ENCODE measurements at regions not wholly inside any gene's neighbourhood (a gene's known extent, or its start where the extent isn't known, plus 50 kb on each side); places are given as distances from the start of the nearest gene placed in this dataset.

GRCh38 chr3:55369141-55369847 is 117.8 kb downstream of the WNT5A start:
- Mint-ChIP-seq H3K9me3 (peaks cover 7% of the 10 kb centered on the region), H3K4me3 (ENCODE audit: low read depth) (no peak overlapping the region), H3K36me3 (ENCODE audit: low read depth) (no peaks in the 10 kb centered on the region), H3K4me1 (ENCODE audit: low read depth) (no peaks in the 10 kb centered on the region), H3K27me3 (ENCODE audit: low read depth) (no peaks in the 10 kb centered on the region), H3K27ac (no peak overlapping the region)
- no peak for DNase-seq (ENCODE audit: low spot score)
- intact Hi-C loops (cut with micrococcal nuclease) = no loop called here

GRCh38 chr3:55368366-55368765 is 118.7 kb downstream of the WNT5A start:
- H3K9me3 Mint-ChIP-seq = peaks cover 6% of the 10 kb centered on the region
- no peaks in the 10 kb centered on the region for H3K4me1 Mint-ChIP-seq (ENCODE audit: low read depth)
- H3K4me3 Mint-ChIP-seq (ENCODE audit: low read depth) = no peak overlapping the region
- H3K27me3 Mint-ChIP-seq (ENCODE audit: low read depth) = no peaks in the 10 kb centered on the region
- no peaks in the 10 kb centered on the region for H3K36me3 Mint-ChIP-seq (ENCODE audit: low read depth)
- no peak overlapping the region for H3K27ac Mint-ChIP-seq
- intact Hi-C loops (cut with micrococcal nuclease) = no loop called here
- no peak for DNase-seq (ENCODE audit: low spot score)

GRCh38 chr3:55367384-55367783 is 119.7 kb downstream of the WNT5A start:
- no peaks in the 10 kb centered on the region for H3K4me1 Mint-ChIP-seq (ENCODE audit: low read depth)
- H3K27me3 Mint-ChIP-seq (ENCODE audit: low read depth) = no peaks in the 10 kb centered on the region
- H3K4me3 Mint-ChIP-seq (ENCODE audit: low read depth) = no peak overlapping the region
- no peak overlapping the region for H3K27ac Mint-ChIP-seq
- intact Hi-C loops (cut with micrococcal nuclease) = no loop called here
- H3K36me3 Mint-ChIP-seq (ENCODE audit: low read depth) = no peaks in the 10 kb centered on the region
- H3K9me3 Mint-ChIP-seq = peaks cover 3% of the 10 kb centered on the region
- DNase-seq (ENCODE audit: low spot score) = no peak

- H3K9me3 Mint-ChIP-seq = peaks cover 3% of the 10 kb centered on the region
- H3K27ac Mint-ChIP-seq = no peak overlapping the region
- H3K4me3 Mint-ChIP-seq (ENCODE audit: low read depth) = no peak overlapping the region
- no peaks in the 10 kb centered on the region for H3K36me3 Mint-ChIP-seq (ENCODE audit: low read depth)
- H3K4me1 Mint-ChIP-seq (ENCODE audit: low read depth) = no peaks in the 10 kb centered on the region
- no peaks in the 10 kb centered on the region for H3K27me3 Mint-ChIP-seq (ENCODE audit: low read depth)
- DNase-seq (ENCODE audit: low spot score) = no peak
- intact Hi-C loops (cut with micrococcal nuclease) = no loop called here
These were observed 122.7 kb downstream of the WNT5A start for GRCh38 chr3:55364421-55364820.

GRCh38 chr3:55362210-55362960 is 124.7 kb downstream of the WNT5A start:
- H3K27ac Mint-ChIP-seq = no peak overlapping the region
- no peak for DNase-seq (ENCODE audit: low spot score)
- peaks cover 5% of the 10 kb centered on the region for H3K9me3 Mint-ChIP-seq
- no peaks in the 10 kb centered on the region for H3K4me1 Mint-ChIP-seq (ENCODE audit: low read depth)
- H3K27me3 Mint-ChIP-seq (ENCODE audit: low read depth) = no peaks in the 10 kb centered on the region
- intact Hi-C loops (cut with micrococcal nuclease) = no loop called here
- no peak overlapping the region for H3K4me3 Mint-ChIP-seq (ENCODE audit: low read depth)
- H3K36me3 Mint-ChIP-seq (ENCODE audit: low read depth) = no peaks in the 10 kb centered on the region

- Mint-ChIP-seq H3K9me3 (peaks cover 5% of the 10 kb centered on the region), H3K4me3 (ENCODE audit: low read depth) (no peak overlapping the region), H3K27ac (no peak overlapping the region), H3K27me3 (ENCODE audit: low read depth) (no peaks in the 10 kb centered on the region), H3K4me1 (ENCODE audit: low read depth) (no peaks in the 10 kb centered on the region), H3K36me3 (ENCODE audit: low read depth) (no peaks in the 10 kb centered on the region)
- DNase-seq (ENCODE audit: low spot score) = no peak
- intact Hi-C loops (cut with micrococcal nuclease) = no loop called here
These were observed 129.3 kb downstream of the WNT5A start for GRCh38 chr3:55357796-55358195.

GRCh38 chr3:55352668-55353067 is 134.4 kb downstream of the WNT5A start:
- H3K36me3 Mint-ChIP-seq (ENCODE audit: low read depth) = no peaks in the 10 kb centered on the region
- H3K9me3 Mint-ChIP-seq = no peaks in the 10 kb centered on the region
- no peaks in the 10 kb centered on the region for H3K4me1 Mint-ChIP-seq (ENCODE audit: low read depth)
- DNase-seq (ENCODE audit: low spot score) = no peak
- H3K27ac Mint-ChIP-seq = no peak overlapping the region
- H3K4me3 Mint-ChIP-seq (ENCODE audit: low read depth) = no peak overlapping the region
- H3K27me3 Mint-ChIP-seq (ENCODE audit: low read depth) = no peaks in the 10 kb centered on the region
- intact Hi-C loops (cut with micrococcal nuclease) = no loop called here

GRCh38 chr3:55349851-55350250 is 137.3 kb downstream of the WNT5A start:
- Mint-ChIP-seq H3K27ac (no peak overlapping the region), H3K9me3 (no peaks in the 10 kb centered on the region), H3K27me3 (ENCODE audit: low read depth) (no peaks in the 10 kb centered on the region), H3K36me3 (ENCODE audit: low read depth) (no peaks in the 10 kb centered on the region), H3K4me3 (ENCODE audit: low read depth) (no peak overlapping the region), H3K4me1 (ENCODE audit: low read depth) (no peaks in the 10 kb centered on the region)
- intact Hi-C loops (cut with micrococcal nuclease) = no loop called here
- no peak for DNase-seq (ENCODE audit: low spot score)

- intact Hi-C loops (cut with micrococcal nuclease) = no loop called here
- DNase-seq (ENCODE audit: low spot score) = no peak
- Mint-ChIP-seq H3K36me3 (ENCODE audit: low read depth) (no peaks in the 10 kb centered on the region), H3K4me3 (ENCODE audit: low read depth) (no peak overlapping the region), H3K9me3 (no peaks in the 10 kb centered on the region), H3K27ac (no peak overlapping the region), H3K4me1 (ENCODE audit: low read depth) (no peaks in the 10 kb centered on the region), H3K27me3 (ENCODE audit: low read depth) (no peaks in the 10 kb centered on the region)
These were observed 143.4 kb downstream of the WNT5A start for GRCh38 chr3:55343486-55344357.

GRCh38 chr3:55341502-55342031 is 145.5 kb downstream of the WNT5A start:
- no peaks in the 10 kb centered on the region for H3K27me3 Mint-ChIP-seq (ENCODE audit: low read depth)
- H3K4me3 Mint-ChIP-seq (ENCODE audit: low read depth) = no peak overlapping the region
- no peaks in the 10 kb centered on the region for H3K9me3 Mint-ChIP-seq
- DNase-seq (ENCODE audit: low spot score) = no peak
- no peaks in the 10 kb centered on the region for H3K4me1 Mint-ChIP-seq (ENCODE audit: low read depth)
- H3K36me3 Mint-ChIP-seq (ENCODE audit: low read depth) = no peaks in the 10 kb centered on the region
- H3K27ac Mint-ChIP-seq = no peak overlapping the region
- intact Hi-C loops (cut with micrococcal nuclease) = no loop called here

- no peak overlapping the region for H3K27ac Mint-ChIP-seq
- H3K9me3 Mint-ChIP-seq = no peaks in the 10 kb centered on the region
- DNase-seq (ENCODE audit: low spot score) = no peak
These were observed 147.3 kb downstream of the WNT5A start for GRCh38 chr3:55339819-55340218.

GRCh38 chr3:55339390-55339789 is 147.7 kb downstream of the WNT5A start:
- DNase-seq (ENCODE audit: low spot score) = no peak
- no peak overlapping the region for H3K4me3 Mint-ChIP-seq (ENCODE audit: low read depth)
- intact Hi-C loops (cut with micrococcal nuclease) = no loop called here
- no peaks in the 10 kb centered on the region for H3K9me3 Mint-ChIP-seq
- H3K27me3 Mint-ChIP-seq (ENCODE audit: low read depth) = no peaks in the 10 kb centered on the region
- no peak overlapping the region for H3K27ac Mint-ChIP-seq
- no peaks in the 10 kb centered on the region for H3K4me1 Mint-ChIP-seq (ENCODE audit: low read depth)
- no peaks in the 10 kb centered on the region for H3K36me3 Mint-ChIP-seq (ENCODE audit: low read depth)

More at GRCh38 chr3:55339819-55340218, 147.3 kb downstream of the WNT5A start:
- H3K27me3 Mint-ChIP-seq (ENCODE audit: low read depth) = no peaks in the 10 kb centered on the region
- intact Hi-C loops (cut with micrococcal nuclease) = no loop called here
- H3K4me3 Mint-ChIP-seq (ENCODE audit: low read depth) = no peak overlapping the region
- H3K4me1 Mint-ChIP-seq (ENCODE audit: low read depth) = no peaks in the 10 kb centered on the region
- H3K36me3 Mint-ChIP-seq (ENCODE audit: low read depth) = no peaks in the 10 kb centered on the region
